Stimulated activated CD8-positive, alpha-beta memory T cell treated with anti-CD3 and anti-CD28 coated beads, Interleukin-4, amount 100 ng/mL, for 4 hours (primary cell): ENCODE measurements at regions not wholly inside any gene's neighbourhood (a gene's known extent, or its start where the extent isn't known, plus 50 kb on each side); places are given as distances from the start of the nearest gene placed in this dataset.
"Not testable (repeated sequence)": the region's sequence is repeated elsewhere in the genome, so short reads cannot be mapped to it uniquely, and the experiment has no call there.

Experiments
- DNase-seq, 2 donors: peaks; one replicate each; pipeline ENCODE4 v3.0.0-alpha.2; 2020; ENCODE audit warnings: low read depth in 2 of 2, low spot score in 1 of 2

- no peak for DNase-seq
Measured at GRCh38 chr12:75708802-75709201, 197.4 kb upstream of the KRR1 start.

GRCh38 chr12:75707983-75708382 lies 196.6 kb upstream of the KRR1 start:
- no peak for DNase-seq

- no peak for DNase-seq
Measured at GRCh38 chr12:75706786-75707605, 195.6 kb upstream of the KRR1 start.

- no peak for DNase-seq
Measured at GRCh38 chr12:75705749-75706711, 194.6 kb upstream of the KRR1 start.

- no peak for DNase-seq
Measured at GRCh38 chr12:75704664-75705063, 193.3 kb upstream of the KRR1 start.

GRCh38 chr12:75704208-75704607 lies 192.8 kb upstream of the KRR1 start:
- DNase-seq, result no peak

- DNase-seq, result no peak
Measured at GRCh38 chr12:75703131-75703530, 191.7 kb upstream of the KRR1 start.

GRCh38 chr12:75702477-75703093 lies 191.2 kb upstream of the KRR1 start:
- no peak for DNase-seq

GRCh38 chr12:75701859-75702258 lies 190.4 kb upstream of the KRR1 start:
- no peak for DNase-seq

- no peak for DNase-seq
Measured at GRCh38 chr12:75699728-75700496, 188.5 kb upstream of the KRR1 start.

GRCh38 chr12:75699251-75699650 lies 187.8 kb upstream of the KRR1 start:
- DNase-seq, result no peak

- no peak for DNase-seq
Measured at GRCh38 chr12:75698052-75698451, 186.6 kb upstream of the KRR1 start.

GRCh38 chr12:75695926-75696325 lies 184.5 kb upstream of the KRR1 start:
- no peak for DNase-seq

- no peak for DNase-seq
Measured at GRCh38 chr12:75694534-75695268, 183.3 kb upstream of the KRR1 start.

GRCh38 chr12:75692876-75693275 lies 181.5 kb upstream of the KRR1 start:
- no peak for DNase-seq

- DNase-seq, result no peak
Measured at GRCh38 chr12:75690296-75690955, 179.0 kb upstream of the KRR1 start.

- not testable (repeated sequence) for DNase-seq
Measured at GRCh38 chr12:75686233-75686632, 174.8 kb upstream of the KRR1 start.

- no peak for DNase-seq
Measured at GRCh38 chr12:75685617-75686225, 174.3 kb upstream of the KRR1 start.
